ENCODE measurements at regions not wholly inside any gene's neighbourhood (a gene's known extent, or its start where the extent isn't known, plus 50 kb on each side); places are given as distances from the start of the nearest gene placed in this dataset.
"Not testable (repeated sequence)": the region's sequence is repeated elsewhere in the genome, so short reads cannot be mapped to it uniquely, and the experiment has no call there.

DNA sequence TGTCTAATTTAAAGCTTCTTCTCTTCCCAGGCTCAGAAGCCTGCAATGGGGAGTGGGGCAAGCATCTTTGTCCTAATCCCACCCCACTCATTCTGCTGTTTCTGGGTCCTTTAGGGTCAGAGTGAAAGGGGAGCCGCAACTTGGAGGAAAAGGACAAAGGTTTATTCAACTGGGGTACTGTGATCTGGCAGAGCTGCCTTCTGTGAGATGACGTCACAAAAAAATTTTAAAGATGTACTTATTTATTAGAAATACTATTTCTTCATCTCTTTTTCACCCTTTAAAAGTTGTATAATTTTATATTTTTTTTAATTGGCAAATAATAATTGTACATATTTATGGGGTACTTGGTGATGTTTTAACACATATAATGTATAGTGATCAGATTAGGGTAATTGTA lies 302.6 kb downstream of the TDRD3 start:
- DNase-seq (ENCODE audit: low read depth, low spot score): no peak

DNA sequence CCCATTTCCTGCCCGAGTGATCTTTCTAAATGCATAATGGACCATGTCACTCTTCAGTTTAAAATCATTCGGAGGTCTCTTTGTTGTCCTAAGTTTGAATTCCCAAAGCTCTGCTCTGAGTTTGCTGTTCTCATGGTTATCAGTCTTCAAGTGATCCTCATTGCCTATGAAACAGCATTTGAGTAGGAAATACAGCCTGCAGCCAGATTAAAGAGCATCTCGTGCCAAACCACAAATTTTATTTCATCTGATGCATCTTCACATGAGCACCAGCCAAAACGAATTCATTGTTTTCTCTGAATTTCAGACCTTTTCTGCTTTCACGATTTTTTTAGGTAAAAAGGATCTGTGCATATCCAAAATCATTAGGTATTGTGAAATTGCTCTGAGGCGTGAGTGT lies 299.6 kb downstream of the TDRD3 start:
- no peak for DNase-seq (ENCODE audit: low read depth, low spot score)

DNA sequence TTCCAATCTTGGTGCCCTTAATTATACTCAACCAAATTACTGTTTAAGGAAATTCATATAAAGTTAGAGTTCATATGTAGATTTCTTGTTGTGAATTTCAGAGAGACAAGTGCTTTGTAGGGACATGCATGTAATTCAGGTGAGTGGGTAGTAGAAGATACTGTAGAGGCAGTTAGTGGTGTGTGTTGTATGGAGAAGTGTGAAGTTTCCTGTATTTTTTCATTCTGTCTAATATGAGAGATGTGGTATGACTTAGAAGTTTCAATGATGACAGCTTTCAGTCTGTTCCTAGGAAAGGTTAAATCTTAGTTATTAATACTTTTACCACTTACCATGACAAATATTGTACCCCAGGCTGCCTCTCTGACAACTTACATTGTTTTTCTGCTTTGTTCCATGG lies 294.2 kb downstream of the TDRD3 start:
- DNase-seq (ENCODE audit: low read depth, low spot score): no peak

DNA sequence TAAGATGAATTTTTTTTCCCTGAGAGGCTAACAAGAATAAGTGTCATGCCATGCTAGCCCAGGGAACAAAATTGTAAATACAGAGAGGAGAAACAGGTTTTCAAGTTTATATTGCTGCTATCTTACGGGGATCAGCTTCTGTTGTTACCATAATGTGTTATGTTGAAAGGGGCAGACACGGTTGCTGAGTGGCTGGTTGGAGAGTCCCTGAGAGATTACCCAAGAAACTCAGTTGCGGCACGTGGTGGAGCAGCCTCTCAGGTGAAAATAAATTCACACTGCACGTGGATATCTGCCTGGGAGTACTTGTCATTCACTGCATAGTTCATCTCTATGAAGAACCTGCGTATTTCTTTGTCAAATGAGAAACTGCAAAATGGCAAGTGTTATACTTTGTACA lies 293.6 kb downstream of the TDRD3 start:
- DNase-seq (ENCODE audit: low read depth, low spot score): no peak

DNA sequence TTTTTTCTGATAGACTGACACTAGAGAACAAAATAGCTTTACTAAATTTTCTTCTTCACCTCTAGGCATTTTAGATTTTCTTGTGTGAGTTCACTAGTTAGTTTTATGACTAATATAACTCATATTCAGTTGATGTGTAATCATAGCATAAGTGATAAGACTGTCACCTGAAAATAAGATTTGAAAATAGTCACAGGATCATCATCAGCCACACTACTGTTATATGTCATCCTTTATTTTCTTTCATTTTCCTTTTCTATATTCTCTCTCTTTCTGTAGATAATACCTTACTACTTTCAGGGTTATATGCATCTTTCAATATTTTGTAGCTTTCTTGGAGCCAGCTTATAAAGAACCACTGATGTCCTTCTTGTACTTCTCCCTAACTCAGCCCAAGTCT lies 292.6 kb downstream of the TDRD3 start:
- DNase-seq (ENCODE audit: low read depth, low spot score): no peak

DNA sequence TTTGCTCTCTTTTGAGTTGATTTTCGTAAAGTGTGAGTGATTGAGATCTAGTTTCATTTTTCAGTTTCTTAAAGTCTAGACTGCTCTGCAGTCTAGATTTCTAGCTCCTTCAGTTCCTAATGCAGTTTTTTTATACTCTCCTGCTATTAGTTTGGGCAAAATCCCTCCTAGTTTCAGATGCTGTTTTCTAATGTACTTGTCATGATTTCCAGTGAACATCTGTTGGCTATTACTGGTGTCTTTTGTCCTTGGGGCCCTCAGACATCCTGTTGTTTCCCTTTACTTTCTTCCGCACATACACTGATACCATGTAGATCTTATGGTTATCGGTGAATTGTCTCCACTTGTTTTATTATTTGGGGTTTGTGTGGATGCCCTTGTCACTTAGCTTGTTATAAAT lies 292.1 kb downstream of the TDRD3 start:
- DNase-seq (ENCODE audit: low read depth, low spot score): no peak

DNA sequence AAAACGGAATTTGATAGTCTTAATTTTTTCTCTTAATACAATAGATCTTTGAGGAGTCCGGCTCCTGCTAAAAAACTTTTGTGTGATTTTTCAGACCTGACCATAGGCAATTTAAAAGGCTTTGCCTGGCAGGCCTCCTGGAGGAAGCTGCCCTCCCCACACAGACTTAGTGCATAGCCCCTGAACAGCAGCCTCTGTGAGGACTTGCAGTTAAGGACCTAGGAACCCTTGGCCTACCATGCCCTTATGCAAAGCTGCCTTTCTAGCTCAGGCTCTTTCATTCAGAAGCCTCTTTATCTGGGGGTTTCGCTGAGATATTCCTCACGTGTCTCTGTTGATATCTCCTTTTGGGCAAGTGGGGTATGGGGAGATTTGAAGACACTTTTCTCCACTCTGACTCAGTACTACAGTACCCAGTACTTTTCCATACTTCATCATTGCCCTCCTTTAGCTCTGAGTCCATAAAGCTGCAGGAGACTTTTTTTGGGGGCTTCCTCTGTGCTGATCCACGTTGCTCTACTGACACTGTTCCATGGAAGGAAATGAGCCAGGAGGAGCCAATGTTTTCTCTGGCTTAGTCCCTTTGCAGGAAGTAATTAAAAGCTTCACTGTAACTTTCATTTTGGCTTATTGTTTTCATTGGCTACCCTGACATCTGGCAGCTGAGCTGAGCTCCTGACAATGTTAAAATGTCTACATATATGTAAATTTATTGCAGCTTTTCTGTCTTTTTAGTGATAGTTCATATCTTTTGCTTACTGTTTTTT lies 283.1 kb downstream of the TDRD3 start:
- no peak for DNase-seq (ENCODE audit: low read depth, low spot score)

DNA sequence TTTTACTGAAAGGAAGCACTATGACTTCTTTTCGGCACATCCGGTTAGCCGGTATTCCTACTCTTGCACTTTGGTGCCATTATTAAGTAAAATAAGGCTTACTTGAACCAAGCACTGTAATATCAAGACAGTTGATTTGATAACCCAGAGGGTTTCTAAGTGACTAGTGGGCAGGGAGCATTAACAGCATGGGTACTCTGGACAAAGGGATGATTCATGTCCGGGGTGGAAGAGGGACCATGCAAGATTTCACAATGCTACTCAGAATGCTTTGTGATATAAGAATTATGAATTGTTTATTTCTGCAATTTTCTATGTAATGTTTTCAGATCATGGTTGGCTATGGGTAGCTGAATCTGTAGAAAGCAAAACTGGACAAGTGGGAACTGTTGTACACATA lies 282.1 kb downstream of the TDRD3 start:
- DNase-seq (ENCODE audit: low read depth, low spot score): no peak

DNA sequence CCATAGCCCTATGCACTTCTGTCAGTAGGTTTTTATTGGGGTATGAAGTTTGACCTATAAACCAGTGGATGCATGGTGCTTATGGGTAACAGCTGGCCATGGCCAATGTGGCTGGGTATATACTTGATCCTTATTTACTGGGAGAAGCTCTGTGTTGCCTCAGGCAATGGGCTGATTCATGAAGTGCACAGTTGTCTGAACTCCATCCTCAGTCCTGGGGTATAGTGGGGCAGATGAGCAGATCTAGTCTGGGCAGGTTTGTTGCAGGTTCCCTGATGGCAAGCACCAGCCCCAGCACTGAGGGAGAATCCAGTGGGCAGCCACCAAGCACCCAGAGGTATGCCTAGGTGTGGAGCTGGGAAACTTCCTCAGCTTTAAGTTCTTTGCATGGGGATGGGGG lies 274.4 kb downstream of the TDRD3 start:
- DNase-seq (ENCODE audit: low read depth, low spot score): no peak

DNA sequence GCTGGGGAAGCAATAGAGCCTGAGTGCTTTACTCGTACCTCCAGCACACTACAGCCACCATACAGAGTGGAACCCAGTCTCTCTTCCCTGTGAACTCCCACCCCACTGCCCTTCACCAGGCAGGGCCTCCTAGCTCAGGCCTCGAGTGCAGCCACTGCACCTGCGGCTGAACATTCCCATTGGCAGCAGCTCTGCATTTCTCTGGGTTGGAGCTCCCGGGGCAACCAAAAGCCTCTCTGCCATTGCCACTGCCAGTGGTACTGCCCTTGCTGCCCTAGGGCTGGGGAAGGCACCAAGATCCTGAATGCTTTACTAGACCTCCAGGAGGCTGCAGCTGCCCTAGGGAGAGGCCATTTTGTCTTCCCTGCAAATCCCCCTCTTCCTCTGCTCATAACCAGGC lies 266.8 kb downstream of the TDRD3 start:
- no peak for DNase-seq (ENCODE audit: low read depth, low spot score)

DNA sequence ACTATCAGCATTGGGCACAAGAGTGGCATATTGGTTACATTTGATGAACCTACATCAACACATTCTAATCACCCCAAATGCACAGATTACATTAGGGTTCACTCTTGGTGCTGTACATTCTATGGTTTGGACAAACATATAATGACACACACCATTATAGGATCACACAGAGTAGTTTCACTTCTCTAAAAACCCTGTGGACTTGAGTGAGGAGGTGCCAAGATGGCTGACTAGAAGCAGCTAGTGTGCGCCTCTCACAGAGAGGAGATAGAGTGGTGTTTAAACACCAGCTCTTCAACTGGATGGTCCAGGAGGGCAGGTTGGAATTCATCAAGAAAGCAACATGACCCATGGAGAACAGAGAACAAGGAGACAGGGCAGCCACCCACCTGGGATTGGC lies 265.6 kb downstream of the TDRD3 start:
- DNase-seq (ENCODE audit: low read depth, low spot score): no peak

DNA sequence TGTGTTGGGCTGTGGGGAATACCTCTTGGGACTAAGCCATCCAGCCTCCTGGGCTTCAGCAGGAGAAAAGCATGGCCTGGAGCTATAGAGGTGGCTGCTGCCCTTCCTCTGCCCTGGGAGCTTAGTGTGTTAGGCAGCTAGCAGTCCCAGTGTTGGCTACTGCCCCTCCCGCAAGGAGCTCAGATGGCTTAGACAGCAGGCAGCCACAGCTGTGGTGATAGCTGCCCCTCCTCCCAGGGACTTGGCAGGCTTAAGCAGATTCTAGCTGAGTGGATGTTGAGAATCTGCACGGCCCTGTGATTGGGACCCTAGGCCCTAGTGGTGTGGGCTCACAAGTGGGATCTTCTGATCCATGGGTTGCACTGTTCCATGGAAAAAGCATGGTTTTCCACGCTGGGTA lies 264.5 kb downstream of the TDRD3 start:
- DNase-seq (ENCODE audit: low read depth, low spot score): no peak

DNA sequence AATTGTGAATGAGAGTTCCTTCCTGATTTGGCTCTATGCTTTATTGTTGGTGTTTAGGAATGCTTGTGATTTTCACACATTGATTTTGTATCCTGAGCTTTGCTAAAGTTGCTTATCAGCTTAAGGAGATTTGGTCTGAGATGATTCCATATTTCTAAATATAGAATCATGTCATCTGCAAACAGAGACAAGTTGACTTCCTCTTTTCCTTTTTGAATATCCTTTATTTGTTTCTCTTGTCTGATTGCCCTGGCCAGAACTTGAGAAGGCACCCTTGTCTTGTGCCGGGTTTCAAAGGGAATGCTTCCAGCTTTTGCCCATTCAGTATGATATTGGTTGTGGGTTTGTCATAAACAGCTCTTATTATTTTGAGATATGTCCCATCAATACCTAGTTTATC lies 260.6 kb downstream of the TDRD3 start:
- DNase-seq (ENCODE audit: low read depth, low spot score): not testable (repeated sequence)

DNA sequence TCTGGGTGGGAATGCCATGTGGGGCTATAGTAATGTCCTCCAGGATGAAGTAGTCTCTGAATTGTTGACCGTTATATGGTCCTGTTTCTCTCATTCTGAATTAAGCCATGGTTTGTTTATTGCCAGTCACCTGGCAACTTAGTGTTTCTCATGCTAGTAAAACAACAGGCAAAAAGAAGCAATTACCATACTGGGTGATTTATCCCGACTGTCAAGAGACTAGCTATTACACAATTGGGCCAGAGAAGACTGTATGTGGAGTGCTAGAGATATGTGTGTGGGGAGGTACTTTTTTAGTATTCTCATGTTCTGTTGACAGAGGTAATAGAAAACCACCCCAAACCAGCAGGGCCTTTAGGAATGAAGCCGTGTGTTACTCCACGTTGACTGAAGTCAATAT lies 258.2 kb downstream of the TDRD3 start:
- DNase-seq (ENCODE audit: low read depth, low spot score): no peak

DNA sequence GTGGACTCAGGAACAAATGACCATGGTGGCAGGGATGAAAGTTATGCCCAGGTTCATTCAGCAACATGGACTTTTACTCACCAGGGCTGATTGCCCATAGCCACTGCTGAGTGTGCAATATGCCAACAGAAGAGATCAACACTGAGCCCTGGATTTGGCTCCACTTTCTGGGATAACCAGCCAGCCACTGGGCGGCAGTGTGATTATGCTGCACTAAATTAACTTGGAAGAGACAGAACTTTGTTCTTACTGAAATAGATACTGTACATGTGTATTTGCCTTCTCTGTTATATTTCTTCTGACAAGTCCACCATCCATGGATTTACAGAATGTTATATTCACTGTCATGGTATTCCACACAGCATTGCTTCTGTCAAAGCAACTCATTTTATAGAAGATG lies 257.4 kb downstream of the TDRD3 start:
- no peak for DNase-seq (ENCODE audit: low read depth, low spot score)

DNA sequence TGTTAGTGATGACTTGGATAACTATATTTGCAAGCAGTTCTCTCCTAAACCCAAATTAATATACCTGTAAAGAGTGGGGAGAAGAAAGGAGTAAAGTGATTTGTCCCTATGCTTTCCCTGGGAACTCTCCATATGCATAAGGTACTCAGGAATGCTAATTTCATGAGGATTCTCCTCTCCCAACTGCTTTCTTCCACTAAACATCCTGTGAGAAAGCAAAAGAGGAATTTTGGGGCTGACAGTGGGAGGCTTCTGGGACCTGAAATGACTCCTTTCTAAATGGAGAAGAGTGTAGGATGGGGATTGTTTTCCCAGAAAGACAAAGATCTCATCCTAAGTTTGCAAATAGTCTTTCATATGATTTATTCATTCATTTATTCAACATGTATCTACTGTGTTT lies 250.5 kb downstream of the TDRD3 start:
- DNase-seq (ENCODE audit: low read depth, low spot score): no peak

DNA sequence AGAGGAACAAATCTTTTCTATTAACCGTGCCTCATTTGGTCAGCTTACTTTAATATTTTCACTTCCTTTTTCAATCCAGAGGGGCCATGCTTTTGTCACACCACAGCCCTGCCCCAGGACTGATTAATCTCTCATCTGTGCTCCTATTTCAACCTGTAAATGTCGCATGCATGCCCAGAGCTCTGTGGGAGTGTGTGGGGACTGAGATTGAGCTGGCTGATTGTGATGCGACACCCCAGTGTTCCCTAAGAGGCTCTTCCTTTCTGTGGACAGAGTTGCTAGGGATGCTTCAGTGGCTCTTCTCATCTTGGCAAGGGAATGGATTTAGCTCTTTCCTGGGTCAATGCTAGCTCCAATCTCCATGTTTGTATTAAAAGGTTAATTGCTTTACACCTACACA lies 249.6 kb downstream of the TDRD3 start:
- no peak for DNase-seq (ENCODE audit: low read depth, low spot score)

DNA sequence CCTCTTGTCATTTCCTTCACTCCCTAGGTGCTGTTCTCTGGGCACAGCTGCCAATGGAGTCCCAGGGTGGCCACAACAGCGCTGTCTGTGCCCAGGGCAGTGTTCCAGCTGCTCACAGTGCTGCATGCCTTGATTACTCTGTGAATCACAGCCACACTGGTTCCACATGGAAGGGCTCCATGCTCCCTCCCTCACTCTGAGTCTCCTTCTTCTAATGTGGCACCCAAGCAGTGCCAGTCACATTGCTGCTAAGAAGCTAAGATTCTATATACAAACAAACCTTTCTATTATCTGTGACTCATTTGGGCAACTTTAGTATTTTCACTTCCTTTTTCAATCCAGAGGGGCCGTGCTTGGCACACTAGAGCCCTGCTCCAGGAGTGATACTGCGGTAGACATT lies 248.7 kb downstream of the TDRD3 start:
- DNase-seq (ENCODE audit: low read depth, low spot score): no peak

DNA sequence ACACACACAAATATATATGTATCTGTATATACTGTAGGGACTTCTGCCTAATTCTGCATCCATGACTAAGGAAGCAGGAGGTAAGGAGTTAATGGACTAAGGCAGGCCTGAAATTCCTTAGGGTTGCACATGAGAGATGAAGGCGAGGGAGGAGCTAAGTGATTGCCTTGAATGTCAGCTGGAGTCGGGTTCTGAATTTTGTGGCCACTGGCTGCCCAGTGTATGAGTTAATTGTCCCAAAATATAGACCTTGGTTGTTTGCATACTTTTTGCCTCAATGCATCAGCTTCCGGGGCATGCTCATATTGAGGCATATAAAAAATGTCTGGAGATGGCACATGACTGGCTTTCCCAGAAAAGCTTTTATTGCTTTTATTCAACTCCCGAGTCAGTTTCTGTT lies 245.5 kb downstream of the TDRD3 start:
- DNase-seq (ENCODE audit: low read depth, low spot score): no peak

DNA sequence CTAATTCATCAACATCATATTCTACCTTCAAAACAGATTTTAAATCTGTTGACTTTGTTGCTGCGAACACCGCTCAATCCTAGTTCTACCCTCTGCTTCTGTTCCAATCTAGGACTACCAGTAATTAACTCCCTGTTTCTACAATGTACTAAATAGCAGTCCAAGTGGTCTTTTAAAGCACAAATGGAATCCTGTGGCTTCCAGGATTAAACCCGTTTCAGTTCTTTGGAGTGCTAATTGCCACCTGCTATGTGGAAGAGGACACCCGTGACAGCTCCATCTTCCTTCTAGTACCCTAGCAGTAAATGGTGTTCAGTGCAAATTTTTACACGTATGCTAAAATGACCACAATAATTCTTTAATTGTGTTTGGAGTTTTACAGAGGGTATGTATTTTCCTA lies 232.1 kb downstream of the TDRD3 start:
- DNase-seq (ENCODE audit: low read depth, low spot score): no peak

DNA sequence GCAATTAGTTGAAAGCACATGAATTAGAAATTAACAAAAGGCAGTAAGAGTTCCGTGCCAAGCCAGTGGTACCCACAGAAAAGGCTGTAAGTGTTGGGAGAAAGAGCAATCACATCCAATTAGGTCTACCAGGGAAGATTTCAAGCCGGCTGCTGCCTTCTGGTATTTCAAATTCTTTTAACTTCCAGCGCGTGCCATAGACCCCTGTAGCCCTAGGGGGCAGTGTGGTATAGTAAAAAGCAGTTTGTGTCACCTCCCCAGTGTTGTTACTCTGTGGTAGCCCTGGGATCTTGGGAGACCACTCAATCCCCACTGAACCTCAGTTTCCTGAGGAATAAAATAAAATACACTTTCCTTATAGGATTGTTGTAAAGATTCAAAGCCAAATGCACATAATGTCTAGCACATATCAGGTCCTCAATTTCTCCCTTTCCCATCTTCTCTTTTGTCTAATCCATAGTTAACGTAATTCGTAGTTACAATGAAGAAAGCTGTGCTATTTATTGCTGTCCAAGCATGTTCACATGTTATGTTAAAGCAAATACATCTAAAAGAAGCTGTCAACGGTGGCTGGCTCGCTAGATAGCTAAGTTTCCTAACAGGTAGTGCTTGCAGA lies 230.2 kb downstream of the TDRD3 start:
- DNase-seq (ENCODE audit: low read depth, low spot score): no peak

Data from pulmonary artery endothelial cell (primary cell).